ENCODE measurements at regions not wholly inside any gene's neighbourhood (a gene's known extent, or its start where the extent isn't known, plus 50 kb on each side); places are given as distances from the start of the nearest gene placed in this dataset.
"Not testable (repeated sequence)": the region's sequence is repeated elsewhere in the genome, so short reads cannot be mapped to it uniquely, and the experiment has no call there.

- intact Hi-C loops (cut with DNase I; ENCODE audit: low total_unique reads): no loop called here
- Histone ChIP-seq H3K36me3 (no peaks in the 10 kb centered on the region), H3K4me3 (no peak overlapping the region), H3K9me3 (no peaks in the 10 kb centered on the region), H3K27me3 (no peaks in the 10 kb centered on the region), H3K4me1 (no peaks in the 10 kb centered on the region), H3K27ac (no peak overlapping the region)
- no peak for DNase-seq
- no peak for TF ChIP-seq POLR2A (IDR thresholded peaks at IDR 0.05)
These were observed 872.9 kb upstream of the SLC35B3 start for GRCh38 chr6:9308284-9308683.

GRCh38 chr6:9307786-9308185, 872.4 kb upstream of the SLC35B3 start:
- intact Hi-C loops (cut with DNase I; ENCODE audit: low total_unique reads): no loop called here
- Histone ChIP-seq H3K36me3 (no peaks in the 10 kb centered on the region), H3K27ac (no peak overlapping the region), H3K4me3 (no peak overlapping the region), H3K9me3 (no peaks in the 10 kb centered on the region), H3K27me3 (no peaks in the 10 kb centered on the region), H3K4me1 (no peaks in the 10 kb centered on the region)
- DNase-seq: no peak
- TF ChIP-seq CTCF (IDR thresholded peaks at IDR 0.05) (no peak), POLR2A (IDR thresholded peaks at IDR 0.05) (no peak)

GRCh38 chr6:9307187-9307586, 871.8 kb upstream of the SLC35B3 start:
- DNase-seq: no peak
- TF ChIP-seq CTCF (IDR thresholded peaks at IDR 0.05) (no peak), POLR2A (IDR thresholded peaks at IDR 0.05) (no peak)
- Histone ChIP-seq H3K9me3 (no peaks in the 10 kb centered on the region), H3K4me3 (no peak overlapping the region), H3K36me3 (no peaks in the 10 kb centered on the region), H3K27ac (no peak overlapping the region), H3K4me1 (no peaks in the 10 kb centered on the region), H3K27me3 (no peaks in the 10 kb centered on the region)
- intact Hi-C loops (cut with DNase I; ENCODE audit: low total_unique reads): no loop called here

GRCh38 chr6:9295644-9296043, 860.3 kb upstream of the SLC35B3 start:
- DNase-seq: no peak
- no peak overlapping the region for H3K4me3 ChIP-seq
- no peaks in the 10 kb centered on the region for H3K4me1 ChIP-seq
- intact Hi-C loops (cut with DNase I; ENCODE audit: low total_unique reads): no loop called here
- no peaks in the 10 kb centered on the region for H3K9me3 ChIP-seq
- no peak for TF ChIP-seq CTCF (IDR thresholded peaks at IDR 0.05)
- no peaks in the 10 kb centered on the region for H3K27me3 ChIP-seq
- H3K27ac ChIP-seq: no peak overlapping the region
- no peaks in the 10 kb centered on the region for H3K36me3 ChIP-seq

GRCh38 chr6:9292975-9293374, 857.6 kb upstream of the SLC35B3 start:
- Histone ChIP-seq H3K9me3 (no peaks in the 10 kb centered on the region), H3K4me3 (no peak overlapping the region), H3K27me3 (no peaks in the 10 kb centered on the region), H3K36me3 (no peaks in the 10 kb centered on the region), H3K27ac (no peak overlapping the region), H3K4me1 (no peaks in the 10 kb centered on the region)
- TF ChIP-seq CTCF (IDR thresholded peaks at IDR 0.05) (no peak), POLR2A (IDR thresholded peaks at IDR 0.05) (no peak)
- intact Hi-C loops (cut with DNase I; ENCODE audit: low total_unique reads): no loop called here
- DNase-seq: no peak

GRCh38 chr6:9290342-9290741, 855.0 kb upstream of the SLC35B3 start:
- H3K36me3 ChIP-seq; H3K4me1 ChIP-seq; H3K27ac ChIP-seq; intact Hi-C loops (cut with DNase I; ENCODE audit: low total_unique reads); DNase-seq; H3K9me3 ChIP-seq; H3K4me3 ChIP-seq; H3K27me3 ChIP-seq: not testable (repeated sequence)

Data from uterus (tissue), 3 donors.